ENCODE measurements at regions not wholly inside any gene's neighbourhood (a gene's known extent, or its start where the extent isn't known, plus 50 kb on each side); places are given as distances from the start of the nearest gene placed in this dataset.

DNA sequence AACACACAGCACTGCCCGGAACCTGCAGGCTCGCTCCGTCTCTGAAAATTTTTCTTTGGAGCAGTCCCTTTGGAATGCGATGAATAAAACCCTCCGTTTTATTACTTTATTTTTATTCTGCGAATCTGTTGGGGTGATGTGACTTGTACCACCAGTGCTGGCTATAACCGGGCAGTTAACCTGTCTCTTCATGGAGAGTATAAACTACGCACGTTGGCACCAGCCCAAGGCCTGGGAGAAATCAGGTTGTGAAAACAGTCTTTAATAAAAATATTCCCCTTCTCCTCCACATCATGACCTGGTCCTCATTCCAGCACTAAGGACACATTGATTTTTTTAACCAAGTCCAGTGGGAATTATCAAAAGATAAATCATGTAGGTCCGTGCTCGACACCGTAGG lies 116.8 kb downstream of the WNT5A start:
- TF ChIP-seq CTCF (IDR thresholded peaks at IDR 0.05; ENCODE audit: low read length) (no peak), EZH2 (IDR thresholded peaks at IDR 0.05; ENCODE audit: borderline replicate concordance, low read length) (no peak)

Measured in OCI-LY1 (cell line).